GM18499 (cell line): ENCODE measurements at regions not wholly inside any gene's neighbourhood (a gene's known extent, or its start where the extent isn't known, plus 50 kb on each side); places are given as distances from the start of the nearest gene placed in this dataset.
"Not testable (repeated sequence)": the region's sequence is repeated elsewhere in the genome, so short reads cannot be mapped to it uniquely, and the experiment has no call there.

Source experiments
- ATAC-seq: cut with Tn5 transposase; IDR thresholded peaks from one replicate; pipeline ENCODE4 v1.9.1; 2021; ENCODE audit warnings: moderate number of reproducible peaks; ENCODE audit not compliant: insufficient read depth, unreplicated experiment

GRCh38 chr3:176275538-176275937, 921.7 kb downstream of the TBL1XR1 start:
- no peak for ATAC-seq

DNA sequence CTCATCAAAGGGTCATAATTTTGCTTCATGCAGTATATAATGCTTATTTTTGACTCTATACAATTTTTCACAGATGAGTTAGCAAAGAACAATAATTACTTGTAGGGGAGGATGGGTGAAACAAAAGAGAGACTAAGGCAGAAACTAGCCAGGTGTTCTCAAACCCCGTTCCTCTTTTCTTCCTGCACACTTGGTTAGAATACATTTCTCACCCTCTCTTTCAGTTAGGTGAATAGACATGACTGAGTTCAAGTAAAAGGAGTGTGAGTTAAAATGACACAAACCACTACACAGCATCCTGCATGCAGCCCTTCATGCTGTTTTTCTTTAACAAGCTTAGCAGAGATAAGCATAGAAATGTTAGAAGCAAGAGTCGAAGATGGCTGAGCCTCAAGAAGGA, 922.2 kb downstream of the TBL1XR1 start:
- no peak for ATAC-seq

- no peak for ATAC-seq
These were observed 923.1 kb downstream of the TBL1XR1 start for GRCh38 chr3:176274161-176274560.

DNA sequence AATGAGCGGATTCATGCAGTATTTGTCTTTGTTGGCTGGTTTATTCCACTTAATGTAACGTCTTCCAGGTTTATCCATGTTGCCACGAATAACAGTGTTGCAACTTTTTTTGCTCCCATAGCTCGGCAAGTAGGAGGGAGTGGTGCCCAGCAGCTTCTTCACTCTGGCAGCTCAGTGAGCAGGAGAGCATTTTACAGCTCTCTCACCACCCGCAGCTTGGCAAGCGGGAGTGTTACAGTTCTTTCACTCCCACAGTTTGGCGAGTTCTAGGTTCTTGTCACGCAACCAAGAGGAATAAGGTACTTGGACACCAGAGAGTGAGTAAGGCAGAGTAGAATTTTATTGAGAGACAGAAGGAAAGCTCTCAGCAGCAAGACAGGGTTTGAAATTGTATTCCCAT, 935.2 kb downstream of the TBL1XR1 start:
- no peak for ATAC-seq

DNA sequence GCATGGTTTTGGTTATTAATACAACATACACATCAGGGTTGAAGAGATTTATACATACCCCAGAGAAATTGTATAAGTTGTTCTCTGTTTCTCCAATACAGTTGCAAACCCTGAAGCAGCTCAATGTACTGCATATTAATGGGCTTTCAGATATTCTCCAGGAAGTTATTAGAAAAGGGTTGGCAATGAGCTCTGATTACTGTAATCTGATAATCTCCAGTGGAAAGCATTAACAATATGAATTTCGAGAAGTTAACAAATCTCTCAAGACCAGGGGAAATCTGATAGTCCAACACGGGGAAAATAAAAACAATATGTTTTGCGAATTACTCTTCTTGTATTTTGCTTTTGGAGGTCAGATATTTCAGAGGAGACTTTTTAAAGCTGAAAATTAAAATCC, 950.1 kb downstream of the TBL1XR1 start:
- ATAC-seq = no peak

DNA sequence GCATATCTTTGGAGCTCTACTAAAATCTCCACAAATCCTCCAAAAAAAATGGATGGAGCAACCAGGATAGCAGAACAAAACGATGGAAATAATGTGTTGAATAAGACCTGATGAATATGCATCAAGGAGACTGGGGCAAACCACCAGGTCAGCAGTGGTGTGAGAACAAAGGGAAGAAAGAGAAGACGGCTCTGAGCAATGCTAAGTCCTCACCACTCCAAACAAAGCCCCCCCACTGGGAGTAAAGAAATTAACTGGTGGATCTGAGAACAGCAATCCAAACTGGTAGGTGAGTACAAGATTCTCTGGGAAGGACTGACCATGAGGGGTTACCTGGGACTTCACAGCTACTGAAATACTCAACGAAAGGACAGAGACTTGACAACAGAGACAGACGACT, 977.3 kb downstream of the TBL1XR1 start:
- ATAC-seq = no peak

DNA sequence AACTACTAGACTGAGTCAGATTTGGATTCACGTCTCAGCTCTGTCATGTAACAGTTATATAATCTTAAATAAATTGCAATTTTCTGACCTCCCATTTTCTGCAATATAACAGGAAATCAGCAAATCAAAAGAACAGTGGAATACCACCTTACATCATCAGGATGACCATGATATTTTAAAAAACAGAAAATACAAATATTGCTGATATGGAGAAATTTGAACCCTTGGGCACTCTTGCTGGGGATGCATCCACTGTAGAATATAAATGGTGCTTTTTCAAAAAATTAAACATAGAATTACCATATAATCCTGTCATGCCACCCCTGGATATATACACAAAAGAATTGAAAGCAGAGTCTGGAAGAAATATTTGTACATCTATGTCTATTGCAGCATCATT, 982.5 kb downstream of the TBL1XR1 start:
- ATAC-seq = no peak

- ATAC-seq = not testable (repeated sequence)
These were observed 984.0 kb downstream of the TBL1XR1 start for GRCh38 chr3:176213314-176213713.

DNA sequence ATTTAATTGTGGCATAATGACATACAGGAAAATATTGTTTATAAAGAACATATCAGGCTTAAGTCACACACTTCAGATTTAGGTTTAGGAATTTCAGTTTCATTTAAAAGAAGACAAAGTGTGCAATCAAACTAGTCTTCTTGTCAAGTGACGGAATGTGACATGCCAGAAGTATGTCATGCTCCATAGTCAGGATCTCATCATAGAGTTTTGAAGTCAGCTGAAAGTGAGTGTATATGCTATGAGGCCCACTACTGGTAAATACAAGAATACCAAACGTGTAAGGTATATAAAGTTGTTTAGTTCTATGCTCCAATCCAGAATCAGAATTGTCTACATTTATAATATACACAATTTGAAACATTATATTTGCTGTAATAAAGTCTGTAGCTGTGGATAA, 988.4 kb downstream of the TBL1XR1 start:
- ATAC-seq = no peak

DNA sequence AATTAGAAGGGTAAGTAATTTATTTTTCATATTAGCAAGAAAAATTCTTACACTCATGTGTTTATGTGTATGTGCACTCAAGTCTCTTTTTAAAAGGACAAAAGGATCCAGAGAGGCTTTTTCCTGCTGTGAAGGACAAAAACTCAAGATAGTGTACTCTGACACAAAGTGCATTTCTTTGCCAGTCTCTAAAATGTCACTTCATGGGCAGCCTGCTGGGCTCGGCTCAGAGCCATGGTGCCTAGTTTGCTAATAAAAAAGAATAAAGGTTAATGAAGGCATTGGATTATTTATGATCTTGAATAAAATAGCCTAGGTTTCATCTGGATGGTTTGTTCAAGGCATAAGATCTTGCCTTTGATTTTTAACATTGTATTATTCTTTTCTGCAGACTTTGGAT, 989.0 kb downstream of the TBL1XR1 start:
- ATAC-seq = no peak

GRCh38 chr3:176206809-176207208, 990.5 kb downstream of the TBL1XR1 start:
- no peak for ATAC-seq

DNA sequence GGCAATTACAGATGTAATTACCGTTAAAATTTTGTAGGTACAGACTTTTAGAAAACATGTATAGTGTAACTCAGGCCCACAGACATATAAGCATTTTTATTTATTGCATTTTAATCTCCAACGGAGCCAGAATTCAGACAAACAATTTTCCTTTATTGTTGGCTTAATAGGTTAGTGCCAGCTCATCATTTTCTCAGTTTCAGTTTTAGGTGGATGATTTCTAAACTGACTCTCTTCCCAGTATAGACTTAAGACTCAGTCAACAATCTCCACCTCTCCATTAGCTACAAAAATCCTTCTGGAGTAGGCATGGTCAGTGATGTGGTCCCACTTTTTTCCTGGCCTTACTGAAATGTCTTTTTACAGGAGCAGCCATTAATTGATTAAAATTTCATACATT, 994.6 kb downstream of the TBL1XR1 start:
- ATAC-seq = no peak

GRCh38 chr3:176193032-176193730, 1004.1 kb downstream of the TBL1XR1 start:
- ATAC-seq = no peak

GRCh38 chr3:176190755-176191154, 1006.5 kb downstream of the TBL1XR1 start:
- ATAC-seq = no peak

DNA sequence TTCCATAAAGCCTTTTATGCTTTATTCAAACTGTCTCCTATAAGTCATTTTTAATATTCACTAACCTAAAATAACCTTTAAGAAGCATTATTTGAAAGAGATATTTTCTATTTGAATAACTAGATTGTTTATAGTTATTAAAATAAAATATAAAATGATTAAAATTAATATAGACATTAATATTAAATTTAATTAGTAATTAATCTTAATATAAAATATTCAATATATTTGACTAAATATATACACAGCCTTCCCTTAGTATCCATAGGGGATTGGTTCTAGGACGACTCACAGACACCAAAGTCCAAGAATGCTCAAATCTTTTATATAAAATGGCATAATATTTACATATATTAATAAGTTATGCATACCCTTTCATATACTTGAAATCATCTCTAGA, 1014.1 kb downstream of the TBL1XR1 start:
- ATAC-seq = no peak

GRCh38 chr3:176174060-176174459, 1023.2 kb downstream of the TBL1XR1 start:
- ATAC-seq = no peak

GRCh38 chr3:176172492-176172891, 1024.8 kb downstream of the TBL1XR1 start:
- ATAC-seq = no peak

DNA sequence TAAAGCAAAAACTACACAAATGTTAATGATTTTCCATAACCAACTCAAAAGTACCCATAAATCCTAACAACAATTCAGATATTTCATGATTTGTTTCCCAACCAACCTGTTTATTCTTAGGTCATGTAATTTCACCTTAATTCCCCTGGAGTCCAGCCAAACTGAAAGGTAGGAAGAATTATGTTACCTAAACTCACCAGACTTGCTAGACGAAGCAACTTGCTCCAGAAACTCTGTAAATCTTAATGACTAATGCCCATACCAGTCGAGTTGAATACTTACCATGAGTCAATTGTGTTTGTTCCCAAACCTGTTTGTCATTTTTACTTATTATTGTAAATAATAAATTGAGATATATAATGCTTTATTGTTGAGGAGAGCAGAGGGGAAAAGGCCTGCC, 1030.0 kb downstream of the TBL1XR1 start:
- no peak for ATAC-seq

- ATAC-seq = no peak
These were observed 1036.3 kb downstream of the TBL1XR1 start for GRCh38 chr3:176160997-176161396.

- no peak for ATAC-seq
These were observed 1037.5 kb downstream of the TBL1XR1 start for GRCh38 chr3:176159796-176160195.

GRCh38 chr3:176155012-176155411, 1042.3 kb downstream of the TBL1XR1 start:
- no peak for ATAC-seq

DNA sequence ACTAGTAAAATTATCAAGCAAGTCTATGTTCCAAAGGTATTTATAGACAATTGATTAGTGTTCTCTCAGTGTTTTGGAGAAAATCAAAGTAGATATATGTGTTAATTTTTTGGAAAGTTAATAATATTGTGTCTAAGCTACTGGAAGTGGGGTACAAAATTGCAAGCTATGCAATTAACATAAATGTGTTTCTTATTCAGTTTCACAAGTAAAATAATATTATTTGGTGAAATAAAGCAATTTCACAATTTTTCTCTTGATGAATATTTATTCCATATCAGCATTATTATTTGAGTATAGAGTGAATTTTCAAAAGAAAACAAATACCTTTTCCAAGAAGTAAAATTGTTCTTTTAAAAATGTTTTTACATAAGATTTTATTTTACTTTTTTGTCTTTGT, 1047.7 kb downstream of the TBL1XR1 start:
- ATAC-seq = no peak

DNA sequence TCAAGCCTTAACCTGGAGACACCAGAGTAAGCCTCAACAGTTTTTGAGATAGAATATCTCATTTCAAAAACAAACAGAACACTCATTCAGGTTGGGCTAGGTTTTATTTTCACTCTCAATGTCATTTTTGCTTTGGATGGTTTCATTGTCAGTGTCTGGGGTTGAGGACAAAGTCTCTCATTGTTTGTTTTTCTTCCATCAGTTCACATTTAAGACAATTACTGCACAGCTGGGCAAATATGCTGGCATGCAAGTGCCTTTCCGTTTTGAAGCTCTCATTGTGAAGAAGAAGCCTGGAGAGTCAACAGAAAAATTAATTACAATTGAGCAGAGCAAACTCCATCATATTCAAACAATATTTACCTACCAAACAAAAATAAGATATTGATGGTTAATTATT, 1050.0 kb downstream of the TBL1XR1 start:
- ATAC-seq = no peak
